ENCODE measurements at regions not wholly inside any gene's neighbourhood (a gene's known extent, or its start where the extent isn't known, plus 50 kb on each side); places are given as distances from the start of the nearest gene placed in this dataset.

DNA sequence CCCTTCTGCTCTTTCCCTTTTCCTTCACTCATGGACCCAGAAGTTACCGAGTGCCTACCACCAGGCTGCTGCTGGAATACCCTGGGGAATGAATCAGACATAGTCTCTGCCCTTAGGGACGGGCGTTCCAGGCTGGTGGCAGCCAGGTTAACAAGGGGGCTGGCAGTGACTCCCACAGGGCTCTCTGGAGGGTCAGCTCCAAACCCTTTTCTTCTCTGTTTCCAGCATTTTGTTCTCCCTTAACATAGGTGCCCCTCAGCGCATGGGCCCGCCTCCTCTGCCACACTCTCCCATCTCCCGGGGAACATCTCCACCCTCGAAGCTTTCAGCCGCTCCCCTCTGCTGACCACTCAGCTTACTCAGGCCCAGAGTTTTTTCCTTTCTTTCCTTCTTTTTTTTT is 62.9 kb upstream of the LRP8 start:
- Histone ChIP-seq H3K23ac (ENCODE audit: low read depth, low read length) (no peak overlapping the region), H3K18ac (ENCODE audit: low read depth, low read length) (no peak overlapping the region), H3K36me3 (ENCODE audit: control insufficient read depth, insufficient read depth, low read length) (no peaks in the 10 kb centered on the region), H4K5ac (ENCODE audit: low read depth, low read length) (no peak overlapping the region), H2AFZ (replicated peaks; ENCODE audit: low read length, poor library complexity) (peak overlapping the region; percentile 37), H3K4me2 (ENCODE audit: low read depth, low read length) (no peak overlapping the region), H3K14ac (replicated peaks; ENCODE audit: low read depth, low read length) (no peak overlapping the region), H2AK5ac (ENCODE audit: low read depth, low read length) (no peak overlapping the region), H3K4me1 (ENCODE audit: control insufficient read depth, insufficient read depth, low read length) (no peaks in the 10 kb centered on the region), H3K4ac (ENCODE audit: low read depth, low read length) (no peak overlapping the region), H3K4me3 (ENCODE audit: insufficient read depth, low read depth, low read length) (no peak overlapping the region), H3K9me3 (ENCODE audit: control insufficient read depth, insufficient read depth, low read length) (peaks cover 3% of the 10 kb centered on the region), H2BK120ac (ENCODE audit: low read depth, low read length) (no peak overlapping the region), H2BK5ac (ENCODE audit: low read depth, low read length, poor library complexity, severe bottlenecking) (no peak overlapping the region), H2BK15ac (ENCODE audit: low read depth, low read length) (no peak overlapping the region), H2BK20ac (ENCODE audit: low read depth, low read length) (no peak overlapping the region), H4K8ac (ENCODE audit: low read depth in 2 of 2, low read length in 2 of 2) (no peak overlapping the region), H3K56ac (ENCODE audit: extremely low read depth, insufficient read depth, low read length) (no peak overlapping the region), H2AK9ac (replicated peaks; ENCODE audit: low read depth, low read length, poor library complexity) (peak overlapping the region; percentile 62), H3K9me1 (ENCODE audit: insufficient read depth, low read length) (no peaks in the 10 kb centered on the region), H3K79me1 (ENCODE audit: low read depth in 1 of 2, low read length in 2 of 2) (no peaks in the 10 kb centered on the region), H3K27me3 (ENCODE audit: control insufficient read depth, insufficient read depth, low read length) (peaks cover 22% of the 10 kb centered on the region), H3K9ac (ENCODE audit: low read depth, low read length) (no peak overlapping the region), H4K91ac (ENCODE audit: insufficient read depth, low read depth, low read length) (no peak overlapping the region), H3K27ac (ENCODE audit: insufficient read depth, low read length) (no peak overlapping the region), H4K20me1 (ENCODE audit: insufficient read depth, low read length) (no peaks in the 10 kb centered on the region)
- intact Hi-C loops (cut with micrococcal nuclease) (loop anchor here (5.0 kb wide), 2 partner anchors 63 to 82 kb away; partner anchors contain the start of gene LRP8), in situ Hi-C loops (cut with MboI; ENCODE audit: low sequenced_read_pairs) (loop anchor here (5.0 kb wide), 1 partner anchor 113 kb away; no protein-coding TSS in a partner anchor), dilution Hi-C loops (cut with HindIII; ENCODE audit: low sequenced_read_pairs, unreplicated experiment) (no loop called here)
- 82% methylated on average over 4 of the region's 8 CpGs; no CpG with 5 or more reads in 1 of the 2 experiments for WGBS, 2 experiments (ENCODE audit: extremely low coverage in 2 of 2, insufficient read length in 1 of 2)
- DNase-seq (no peak), ATAC-seq (ENCODE audit: low read depth) (no peak)
- CTCF ChIA-PET, result interaction anchor here (0.6 kb wide), 1 partner anchor 1023 kb away, joined by 4 read pairs; no protein-coding TSS in a partner anchor
- TF ChIP-seq, protein P1, sequence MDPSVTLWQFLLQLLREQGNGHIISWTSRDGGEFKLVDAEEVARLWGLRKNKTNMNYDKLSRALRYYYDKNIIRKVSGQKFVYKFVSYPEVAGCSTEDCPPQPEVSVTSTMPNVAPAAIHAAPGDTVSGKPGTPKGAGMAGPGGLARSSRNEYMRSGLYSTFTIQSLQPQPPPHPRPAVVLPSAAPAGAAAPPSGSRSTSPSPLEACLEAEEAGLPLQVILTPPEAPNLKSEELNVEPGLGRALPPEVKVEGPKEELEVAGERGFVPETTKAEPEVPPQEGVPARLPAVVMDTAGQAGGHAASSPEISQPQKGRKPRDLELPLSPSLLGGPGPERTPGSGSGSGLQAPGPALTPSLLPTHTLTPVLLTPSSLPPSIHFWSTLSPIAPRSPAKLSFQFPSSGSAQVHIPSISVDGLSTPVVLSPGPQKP (IDR thresholded peaks at IDR 0.05; ENCODE audit: borderline replicate concordance, low read depth, low read length), result no peak
- TF ChIP-seq MXI1 (IDR thresholded peaks at IDR 0.05; ENCODE audit: borderline replicate concordance, low read depth, low read length) (no peak), BHLHE40 (IDR thresholded peaks at IDR 0.05; ENCODE audit: low read depth, low read length) (no peak), CHD1 (IDR thresholded peaks at IDR 0.05; ENCODE audit: low read depth, low read length) (no peak), POLR2A (IDR thresholded peaks at IDR 0.05; ENCODE audit: low read depth, low read length) (no peak), SMC3 (IDR thresholded peaks at IDR 0.05; ENCODE audit: low read depth, low read length) (no peak), MAZ (IDR thresholded peaks at IDR 0.05; ENCODE audit: borderline replicate concordance, low read depth, low read length) (no peak), FOS (IDR thresholded peaks at IDR 0.05; ENCODE audit: low read depth, low read length) (no peak), CEBPB (IDR thresholded peaks at IDR 0.05; ENCODE audit: low read depth, low read length) (no peak), RCOR1 (IDR thresholded peaks at IDR 0.05; ENCODE audit: insufficient replicate concordance, low read length) (no peak), NFE2L2 (IDR thresholded peaks at IDR 0.05; ENCODE audit: low read depth, low read length) (no peak), RAD21 (IDR thresholded peaks at IDR 0.05; ENCODE audit: low read length) (no peak)
- TF ChIP-seq, protein P2, sequence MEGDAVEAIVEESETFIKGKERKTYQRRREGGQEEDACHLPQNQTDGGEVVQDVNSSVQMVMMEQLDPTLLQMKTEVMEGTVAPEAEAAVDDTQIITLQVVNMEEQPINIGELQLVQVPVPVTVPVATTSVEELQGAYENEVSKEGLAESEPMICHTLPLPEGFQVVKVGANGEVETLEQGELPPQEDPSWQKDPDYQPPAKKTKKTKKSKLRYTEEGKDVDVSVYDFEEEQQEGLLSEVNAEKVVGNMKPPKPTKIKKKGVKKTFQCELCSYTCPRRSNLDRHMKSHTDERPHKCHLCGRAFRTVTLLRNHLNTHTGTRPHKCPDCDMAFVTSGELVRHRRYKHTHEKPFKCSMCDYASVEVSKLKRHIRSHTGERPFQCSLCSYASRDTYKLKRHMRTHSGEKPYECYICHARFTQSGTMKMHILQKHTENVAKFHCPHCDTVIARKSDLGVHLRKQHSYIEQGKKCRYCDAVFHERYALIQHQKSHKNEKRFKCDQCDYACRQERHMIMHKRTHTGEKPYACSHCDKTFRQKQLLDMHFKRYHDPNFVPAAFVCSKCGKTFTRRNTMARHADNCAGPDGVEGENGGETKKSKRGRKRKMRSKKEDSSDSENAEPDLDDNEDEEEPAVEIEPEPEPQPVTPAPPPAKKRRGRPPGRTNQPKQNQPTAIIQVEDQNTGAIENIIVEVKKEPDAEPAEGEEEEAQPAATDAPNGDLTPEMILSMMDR (conservative IDR thresholded peaks at IDR 0.05; ENCODE audit: low read depth, low read length), result no peak
- TF ChIP-seq, protein P3, sequence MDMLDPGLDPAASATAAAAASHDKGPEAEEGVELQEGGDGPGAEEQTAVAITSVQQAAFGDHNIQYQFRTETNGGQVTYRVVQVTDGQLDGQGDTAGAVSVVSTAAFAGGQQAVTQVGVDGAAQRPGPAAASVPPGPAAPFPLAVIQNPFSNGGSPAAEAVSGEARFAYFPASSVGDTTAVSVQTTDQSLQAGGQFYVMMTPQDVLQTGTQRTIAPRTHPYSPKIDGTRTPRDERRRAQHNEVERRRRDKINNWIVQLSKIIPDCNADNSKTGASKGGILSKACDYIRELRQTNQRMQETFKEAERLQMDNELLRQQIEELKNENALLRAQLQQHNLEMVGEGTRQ (IDR thresholded peaks at IDR 0.05; ENCODE audit: low read depth, low read length), result no peak
- POLR2A ChIA-PET (ENCODE audit: unreplicated experiment), result no interaction called here
- no TSS peak for BruUV-seq (replicated peaks)

Measured in IMR-90 (cell line).